Effector memory CD8-positive, alpha-beta T cell (primary cell): ENCODE measurements at regions not wholly inside any gene's neighbourhood (a gene's known extent, or its start where the extent isn't known, plus 50 kb on each side); places are given as distances from the start of the nearest gene placed in this dataset.

Experiments
- ATAC-seq: fragments of 150-1000 bp; cut with Tn5 transposase; replicated peaks from 2 replicates; pipeline ENCODE4 v1.10.0; 2021; ENCODE audit warnings: mild to moderate bottlenecking, moderate library complexity
- DNase-seq, 3 experiments: peaks; one replicate each; pipeline ENCODE4 v3.0.0; 2021
- H3K27ac Mint-ChIP-seq, 2 donors: one replicate each; pipeline ENCODE4 v1.8.0; 2022; ENCODE audit warnings: mild to moderate bottlenecking in 2 of 2, mixed read lengths in 2 of 2, moderate library complexity in 2 of 2
- H3K27me3 Mint-ChIP-seq, 2 donors: one replicate each; pipeline ENCODE4 v1.8.0; 2022; ENCODE audit warnings: mixed read lengths in 2 of 2
- H3K36me3 Mint-ChIP-seq: one replicate; pipeline ENCODE4 v1.8.0; 2022; ENCODE audit warnings: mild to moderate bottlenecking, moderate library complexity, mixed read lengths; ENCODE audit not compliant: insufficient read depth
- H3K4me1 Mint-ChIP-seq, 2 donors: one replicate each; pipeline ENCODE4 v1.8.0; 2022; ENCODE audit warnings: low read depth in 2 of 2, mixed read lengths in 2 of 2
- H3K4me3 Mint-ChIP-seq, 2 donors: one replicate each; pipeline ENCODE4 v1.8.0; 2022; ENCODE audit warnings: mild to moderate bottlenecking in 2 of 2, mixed read lengths in 2 of 2, moderate library complexity in 2 of 2
- H3K9me3 Mint-ChIP-seq, 2 donors: one replicate each; pipeline ENCODE4 v1.8.0; 2022; ENCODE audit warnings: mixed read lengths in 2 of 2

DNA sequence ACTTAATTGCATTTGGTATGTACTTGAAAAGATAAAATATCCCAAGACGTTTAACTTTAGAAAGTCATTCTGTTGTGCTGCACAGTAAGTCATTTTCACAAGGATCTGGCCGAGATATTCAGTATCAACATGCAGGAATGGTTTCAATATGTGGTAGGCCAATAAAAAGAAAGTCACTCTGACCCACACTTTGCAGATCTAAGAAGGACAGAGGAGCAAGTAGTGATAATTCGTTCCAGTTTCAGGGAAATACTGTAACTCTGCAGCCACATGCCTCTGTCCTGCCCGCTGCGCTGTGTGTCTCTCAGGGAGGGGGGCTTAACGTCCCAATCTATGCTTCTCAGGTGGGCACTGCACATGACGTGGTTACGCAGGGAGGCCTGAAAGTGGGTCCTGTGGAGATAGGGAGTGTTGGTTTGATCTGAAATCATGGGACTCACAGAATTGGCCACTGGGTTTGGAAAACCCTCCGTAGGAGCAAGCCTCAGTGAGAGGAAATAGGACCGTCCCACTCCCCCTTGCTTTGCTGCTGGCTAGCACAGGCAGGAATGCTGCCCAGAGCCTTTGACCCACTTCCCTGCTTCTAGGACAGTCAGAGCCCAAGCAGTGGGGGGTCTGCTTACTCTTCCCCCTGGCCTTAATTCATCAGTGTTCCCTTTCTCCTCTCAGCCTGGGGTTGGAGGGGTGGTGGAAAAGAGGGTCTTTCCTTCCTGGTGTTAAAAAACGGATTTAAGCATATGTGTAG lies 314.7 kb upstream of the SPRED2 start:
- Mint-ChIP-seq H3K27ac (no peak overlapping the region), H3K9me3 (peaks cover 5 to 7% of the 10 kb centered on the region in 2 donors), H3K4me3 (no peak overlapping the region), H3K4me1 (no peaks in the 10 kb centered on the region), H3K36me3 (no peaks in the 10 kb centered on the region), H3K27me3 (no peaks in the 10 kb centered on the region)
- DNase-seq (no peak), ATAC-seq (no peak)

DNA sequence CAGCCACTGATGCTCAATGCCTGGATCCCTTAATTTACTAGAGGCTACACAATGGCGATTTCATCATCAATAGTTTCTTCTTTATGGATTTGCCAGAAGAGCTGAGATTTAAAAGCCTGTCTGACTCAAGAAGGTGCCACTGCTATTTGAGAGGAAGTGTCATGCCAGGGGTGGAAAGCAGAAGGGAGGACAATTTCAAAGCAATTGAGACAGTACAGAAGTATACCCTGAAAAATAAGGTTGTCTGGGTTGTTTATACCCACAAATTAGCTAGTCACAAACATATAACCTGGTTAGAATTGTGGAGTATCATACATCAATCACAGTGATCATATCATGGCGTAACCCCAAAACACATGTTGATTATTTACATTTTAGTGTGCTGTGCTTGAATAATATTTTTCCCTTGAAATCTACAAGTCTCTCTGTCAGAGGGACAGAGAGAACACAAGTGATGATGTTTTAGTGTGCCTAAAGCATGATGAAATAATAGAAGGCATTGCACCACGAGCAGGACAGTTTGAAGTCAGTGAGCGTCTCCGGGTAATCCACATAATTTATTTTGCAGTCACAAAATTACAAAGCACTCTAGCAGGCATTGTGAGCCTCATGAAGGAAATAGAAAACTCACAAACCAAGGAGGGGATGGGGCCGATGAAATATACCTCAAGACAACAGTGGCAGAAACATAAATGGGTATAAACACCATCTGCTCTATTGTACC lies 312.2 kb upstream of the SPRED2 start:
- DNase-seq, result no peak
- peaks cover 8 to 14% of the 10 kb centered on the region in 2 donors for H3K9me3 Mint-ChIP-seq
- H3K4me1 Mint-ChIP-seq, result no peaks in the 10 kb centered on the region
- no peak for ATAC-seq
- H3K4me3 Mint-ChIP-seq, result no peak overlapping the region
- H3K36me3 Mint-ChIP-seq, result no peaks in the 10 kb centered on the region
- peaks cover 10% of the 10 kb centered on the region in 2 donors for H3K27me3 Mint-ChIP-seq
- no peak overlapping the region for H3K27ac Mint-ChIP-seq

DNA sequence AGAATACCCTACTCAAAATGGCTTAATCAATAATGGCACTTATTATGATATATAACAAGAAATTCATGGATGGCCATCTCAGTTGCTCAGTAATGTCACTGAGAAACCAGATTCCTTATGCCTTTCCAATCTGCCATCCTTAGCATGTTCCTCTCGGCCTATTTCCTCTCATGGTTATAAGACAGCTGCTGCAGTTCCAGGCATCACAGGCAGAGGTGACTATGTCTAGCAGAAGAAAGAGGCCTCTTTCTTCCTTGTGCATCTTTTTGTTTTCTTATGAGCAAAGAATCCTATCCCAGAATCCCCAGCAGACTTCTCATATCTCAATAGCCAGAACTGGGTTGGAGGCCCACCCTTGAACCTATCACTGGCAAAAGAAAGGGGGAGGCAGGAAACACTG lies 310.6 kb upstream of the SPRED2 start:
- ATAC-seq, result no peak
- no peaks in the 10 kb centered on the region for H3K4me1 Mint-ChIP-seq
- no peak overlapping the region for H3K4me3 Mint-ChIP-seq
- DNase-seq, result no peak
- H3K36me3 Mint-ChIP-seq, result no peaks in the 10 kb centered on the region
- peaks cover 7 to 14% of the 10 kb centered on the region in 2 donors for H3K9me3 Mint-ChIP-seq
- no peak overlapping the region for H3K27ac Mint-ChIP-seq
- peaks cover 10% of the 10 kb centered on the region in 2 donors for H3K27me3 Mint-ChIP-seq

DNA sequence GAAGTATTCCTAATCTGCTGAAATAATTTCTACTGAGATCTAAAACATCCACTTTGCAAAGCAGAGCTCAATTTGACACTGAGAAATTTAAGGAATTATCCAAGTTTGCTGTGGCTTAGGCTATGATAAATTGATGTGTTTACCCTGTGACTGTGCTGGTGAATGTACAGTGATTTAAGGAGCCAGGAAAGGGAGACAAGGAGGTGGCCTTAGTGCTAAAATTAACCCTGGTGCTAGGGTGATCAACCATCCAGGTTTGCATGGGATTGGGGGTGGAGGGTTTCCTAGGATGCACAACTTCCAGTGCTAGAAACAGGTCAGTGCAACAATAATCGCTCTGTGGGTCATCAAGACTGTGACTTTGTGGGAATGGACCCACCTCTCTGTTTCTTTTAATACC lies 307.5 kb upstream of the SPRED2 start:
- H3K27me3 Mint-ChIP-seq, result peaks cover 19 to 22% of the 10 kb centered on the region in 2 donors
- no peaks in the 10 kb centered on the region for H3K4me1 Mint-ChIP-seq
- no peak for DNase-seq
- peaks cover 4 to 8% of the 10 kb centered on the region in 2 donors for H3K9me3 Mint-ChIP-seq
- H3K27ac Mint-ChIP-seq, result no peak overlapping the region
- H3K36me3 Mint-ChIP-seq, result no peaks in the 10 kb centered on the region
- no peak for ATAC-seq
- no peak overlapping the region for H3K4me3 Mint-ChIP-seq

DNA sequence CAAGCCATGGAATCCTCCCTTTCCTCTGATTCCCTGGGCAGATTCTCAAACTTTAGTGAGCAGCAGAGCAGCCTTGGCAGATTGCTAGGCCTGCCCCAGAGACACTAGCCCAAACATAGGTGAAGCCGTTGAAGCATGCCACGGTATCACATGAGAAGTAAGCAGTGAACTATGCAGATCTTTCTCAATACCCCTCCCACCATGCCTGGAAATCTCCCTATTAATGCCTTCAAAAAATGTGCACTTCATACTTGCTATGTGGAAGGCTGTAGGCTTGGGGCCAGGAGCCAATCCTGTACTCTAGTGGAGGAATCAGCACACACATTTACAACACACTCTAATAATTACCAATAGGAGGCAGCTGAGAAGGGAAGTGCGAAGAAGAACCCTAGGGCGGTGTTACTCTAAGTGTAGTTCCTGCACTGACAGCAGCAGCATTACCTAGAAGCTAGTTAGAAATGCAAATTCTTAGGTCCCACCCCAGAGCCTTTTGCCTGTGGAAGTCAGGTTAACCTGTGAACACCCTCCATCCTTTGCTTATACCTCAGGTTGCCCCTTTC lies 305.1 kb upstream of the SPRED2 start:
- DNase-seq (no peak), ATAC-seq (no peak)
- H3K9me3 Mint-ChIP-seq, result peaks cover 4 to 8% of the 10 kb centered on the region in 2 donors
- no peaks in the 10 kb centered on the region for H3K36me3 Mint-ChIP-seq
- no peak overlapping the region for H3K4me3 Mint-ChIP-seq
- H3K27ac Mint-ChIP-seq, result no peak overlapping the region
- H3K4me1 Mint-ChIP-seq, result no peaks in the 10 kb centered on the region
- peaks cover 21 to 24% of the 10 kb centered on the region in 2 donors for H3K27me3 Mint-ChIP-seq

DNA sequence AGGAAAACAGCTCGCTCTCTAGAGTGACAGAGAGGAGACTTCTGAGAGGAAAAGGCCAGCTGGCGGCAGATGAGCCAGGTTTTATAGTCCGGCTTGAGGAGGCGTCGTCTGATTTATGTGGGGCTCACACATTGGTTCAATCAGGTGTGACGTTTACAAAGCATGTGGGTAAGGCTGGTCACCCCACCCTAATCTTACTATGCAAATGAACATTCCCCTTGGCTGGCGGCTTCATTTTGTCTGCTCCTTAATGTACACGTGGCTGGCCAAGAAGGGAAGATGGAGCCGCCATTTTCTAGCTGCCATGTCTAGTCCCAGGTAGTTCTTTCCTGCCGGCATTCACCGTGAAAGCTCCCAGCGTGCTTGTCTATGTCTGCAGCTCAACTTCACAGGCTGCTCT lies 299.1 kb upstream of the SPRED2 start:
- H3K27me3 Mint-ChIP-seq, result peaks cover 7 to 14% of the 10 kb centered on the region in 2 donors
- no peak overlapping the region for H3K27ac Mint-ChIP-seq
- no peaks in the 10 kb centered on the region for H3K9me3 Mint-ChIP-seq
- no peaks in the 10 kb centered on the region for H3K36me3 Mint-ChIP-seq
- no peaks in the 10 kb centered on the region for H3K4me1 Mint-ChIP-seq
- ATAC-seq (no peak), DNase-seq (no peak)
- H3K4me3 Mint-ChIP-seq, result no peak overlapping the region

DNA sequence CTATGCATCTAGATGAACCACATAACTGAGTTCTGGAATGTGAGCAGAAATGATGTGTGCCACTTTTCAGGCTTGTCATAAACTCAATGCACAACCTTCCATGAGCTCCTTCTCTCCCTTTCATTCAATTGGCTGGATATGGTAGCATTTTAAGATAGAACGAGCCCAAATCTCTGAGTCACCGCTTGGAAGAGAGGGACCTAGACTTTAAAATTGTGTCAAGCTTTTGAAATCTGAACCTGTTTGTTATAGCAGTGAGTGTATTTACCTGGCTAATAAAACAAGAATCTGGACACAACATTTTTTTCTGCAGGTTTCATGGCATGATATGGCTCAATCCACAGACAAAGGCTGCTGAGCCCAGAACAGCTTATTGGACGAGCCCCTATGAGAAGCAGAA lies 297.8 kb upstream of the SPRED2 start:
- no peak for ATAC-seq

DNA sequence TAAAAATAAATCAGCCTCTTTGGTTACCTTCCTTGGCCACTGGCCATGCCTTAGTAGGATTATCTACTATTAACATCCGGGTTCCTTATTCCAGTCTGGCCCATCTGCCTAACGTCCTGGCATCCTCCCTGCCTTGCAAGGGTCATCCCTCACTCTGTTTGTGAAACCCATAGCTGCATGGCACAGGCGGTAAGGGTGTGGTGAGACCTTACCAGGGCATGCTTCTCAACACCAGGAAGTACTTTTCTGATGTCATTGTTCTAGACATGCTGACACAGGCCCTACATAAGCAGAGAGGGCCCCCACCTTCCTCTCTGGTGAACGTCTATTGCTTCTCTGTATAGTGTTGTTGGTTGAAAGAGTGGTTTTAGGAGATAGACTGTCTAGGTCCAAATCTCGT lies 296.8 kb upstream of the SPRED2 start:
- no peaks in the 10 kb centered on the region for H3K4me1 Mint-ChIP-seq
- H3K27ac Mint-ChIP-seq, result no peak overlapping the region
- H3K4me3 Mint-ChIP-seq, result no peak overlapping the region
- ATAC-seq (no peak), DNase-seq (no peak)
- H3K36me3 Mint-ChIP-seq, result no peaks in the 10 kb centered on the region
- H3K9me3 Mint-ChIP-seq, result no peaks in the 10 kb centered on the region
- H3K27me3 Mint-ChIP-seq, result no peaks in the 10 kb centered on the region

More for the DNA sequence above, 297.8 kb upstream of the SPRED2 start:
- Mint-ChIP-seq H3K27me3 (peaks cover 4 to 5% of the 10 kb centered on the region in 2 donors), H3K9me3 (no peaks in the 10 kb centered on the region), H3K36me3 (no peaks in the 10 kb centered on the region), H3K4me1 (no peaks in the 10 kb centered on the region), H3K4me3 (no peak overlapping the region), H3K27ac (no peak overlapping the region)
- DNase-seq, result no peak

DNA sequence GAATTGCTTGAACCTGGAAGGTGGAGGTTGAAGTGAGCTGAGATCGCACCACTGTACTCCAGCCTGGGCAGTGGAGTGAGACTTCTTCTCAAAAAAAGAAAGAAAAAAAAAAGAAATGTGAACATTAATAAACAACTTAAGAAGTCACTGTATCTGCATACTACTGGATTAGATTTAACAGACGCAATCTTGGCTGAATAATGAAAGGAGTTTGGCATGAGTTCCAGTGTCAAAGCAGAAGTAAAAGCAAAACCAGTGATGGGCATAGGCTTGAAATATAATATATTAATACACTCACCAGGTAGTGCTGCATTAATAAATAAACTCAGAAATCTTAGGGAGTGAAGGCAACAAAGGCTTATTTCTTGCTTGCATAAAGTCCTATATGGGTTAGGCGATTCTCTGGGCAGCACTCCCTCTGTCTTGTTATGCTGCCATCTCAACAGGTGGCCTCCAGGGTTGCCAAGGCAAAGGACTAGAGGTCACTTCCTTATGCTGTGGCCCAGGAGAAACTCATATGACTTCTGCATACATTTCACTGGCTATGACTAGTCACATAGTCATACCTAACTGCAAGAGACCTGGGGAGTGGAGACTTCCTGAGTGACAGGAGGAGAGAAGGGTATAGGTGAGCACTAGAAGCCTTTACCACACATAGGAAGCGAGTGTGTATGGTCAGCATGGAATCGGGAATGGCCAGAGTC lies 296.2 kb upstream of the SPRED2 start:
- no peak for ATAC-seq
- Mint-ChIP-seq H3K9me3 (no peaks in the 10 kb centered on the region), H3K4me3 (no peak overlapping the region), H3K27ac (no peak overlapping the region), H3K36me3 (no peaks in the 10 kb centered on the region), H3K27me3 (peaks cover 1 to 2% of the 10 kb centered on the region in 2 donors), H3K4me1 (no peaks in the 10 kb centered on the region)
- no peak for DNase-seq

DNA sequence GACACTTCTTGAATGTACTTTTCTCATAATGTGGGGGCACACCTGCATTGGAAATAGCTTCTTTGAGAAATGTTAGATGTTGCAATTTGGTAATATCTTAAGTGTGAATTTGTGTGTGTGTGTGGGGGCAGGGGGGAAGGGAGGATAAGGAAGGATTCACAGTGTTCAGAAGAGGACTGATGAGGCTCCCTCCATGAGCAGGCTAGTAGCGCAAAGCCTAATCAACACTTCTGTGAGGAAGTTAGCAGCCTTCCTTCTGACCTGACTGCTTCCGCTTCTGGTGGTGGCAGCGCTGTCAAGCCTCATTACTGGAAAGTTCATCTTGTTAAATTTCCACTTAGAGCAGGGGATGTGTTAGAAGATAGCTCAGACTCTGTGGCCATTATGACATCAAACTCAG lies 295.4 kb upstream of the SPRED2 start:
- Mint-ChIP-seq H3K4me1 (no peaks in the 10 kb centered on the region), H3K36me3 (no peaks in the 10 kb centered on the region), H3K9me3 (no peaks in the 10 kb centered on the region), H3K27ac (no peak overlapping the region), H3K4me3 (no peak overlapping the region), H3K27me3 (peaks cover 5 to 9% of the 10 kb centered on the region in 2 donors)
- ATAC-seq, result no peak
- no peak for DNase-seq

DNA sequence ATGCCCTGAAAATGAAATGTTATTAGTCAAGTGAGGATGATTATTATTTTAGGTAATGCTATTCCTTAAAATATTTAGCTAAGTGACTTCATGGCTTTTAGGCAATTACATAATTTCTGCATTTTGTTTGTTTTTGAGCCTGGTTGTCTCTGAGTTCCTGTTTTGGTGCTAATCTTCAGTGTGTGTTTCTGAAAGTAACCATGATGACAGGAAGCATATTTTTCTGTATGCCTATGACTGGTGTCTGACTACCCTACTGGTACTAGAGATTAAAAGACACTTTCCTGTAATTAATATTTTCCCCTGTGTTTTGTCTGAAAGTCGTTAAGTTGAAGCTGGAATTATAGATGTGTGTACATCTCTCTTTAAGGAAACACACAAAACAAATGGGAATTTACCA lies 295.0 kb upstream of the SPRED2 start:
- Mint-ChIP-seq H3K4me3 (no peak overlapping the region), H3K27ac (no peak overlapping the region), H3K36me3 (no peaks in the 10 kb centered on the region), H3K9me3 (no peaks in the 10 kb centered on the region), H3K27me3 (peaks cover 5 to 9% of the 10 kb centered on the region in 2 donors), H3K4me1 (no peaks in the 10 kb centered on the region)
- no peak for ATAC-seq
- no peak for DNase-seq

DNA sequence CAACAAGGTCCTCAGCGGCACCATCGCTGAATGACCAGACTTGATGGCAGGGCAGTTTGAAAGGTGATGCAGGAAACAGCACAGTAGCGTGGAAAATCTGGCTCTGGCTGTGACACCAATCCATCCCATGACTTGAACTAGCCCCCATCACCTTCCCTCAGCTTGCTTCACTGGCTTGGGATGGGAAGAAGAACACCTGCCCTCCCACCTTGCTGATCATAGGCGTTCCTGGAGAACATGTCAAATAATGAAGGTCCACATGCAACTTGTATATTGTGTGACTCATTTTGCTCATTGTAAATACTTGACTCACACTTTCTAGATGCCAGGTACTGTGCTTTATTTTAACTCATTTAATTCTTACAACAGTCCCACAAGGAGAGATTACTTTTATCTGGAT lies 292.4 kb upstream of the SPRED2 start:
- H3K27ac Mint-ChIP-seq, result no peak overlapping the region
- peaks cover 5 to 26% of the 10 kb centered on the region in 2 donors for H3K27me3 Mint-ChIP-seq
- DNase-seq (no peak), ATAC-seq (no peak)
- H3K9me3 Mint-ChIP-seq, result no peaks in the 10 kb centered on the region
- no peak overlapping the region for H3K4me3 Mint-ChIP-seq
- H3K36me3 Mint-ChIP-seq, result no peaks in the 10 kb centered on the region
- H3K4me1 Mint-ChIP-seq, result no peaks in the 10 kb centered on the region

DNA sequence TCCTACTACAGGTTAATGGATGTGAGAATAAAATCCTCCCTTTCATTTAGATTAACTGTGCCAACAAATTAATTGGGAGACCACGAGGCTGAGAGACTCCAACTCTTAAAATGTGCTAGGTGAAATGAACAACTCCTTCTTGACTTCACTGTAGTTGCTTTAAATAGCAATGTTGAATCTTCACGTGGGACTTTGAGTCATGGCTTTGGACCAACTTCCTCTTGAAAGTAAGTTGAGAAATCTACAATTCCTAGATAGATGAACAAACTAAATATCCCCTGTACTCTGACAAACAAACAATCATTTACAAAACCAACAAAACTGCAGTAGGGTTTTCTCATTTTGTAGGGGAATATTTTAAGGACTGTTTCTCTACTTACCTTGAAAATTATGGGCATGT lies 291.9 kb upstream of the SPRED2 start:
- Mint-ChIP-seq H3K36me3 (no peaks in the 10 kb centered on the region), H3K4me1 (no peaks in the 10 kb centered on the region), H3K27me3 (peaks cover 5 to 26% of the 10 kb centered on the region in 2 donors), H3K27ac (no peak overlapping the region), H3K4me3 (no peak overlapping the region), H3K9me3 (no peaks in the 10 kb centered on the region)
- DNase-seq (no peak), ATAC-seq (no peak)
